CD14-positive monocyte (primary cell): ENCODE measurements at regions not wholly inside any gene's neighbourhood (a gene's known extent, or its start where the extent isn't known, plus 50 kb on each side); places are given as distances from the start of the nearest gene placed in this dataset.
A peak's percentile ranks its signal among the peaks of the same experiment; 100 is the strongest.

Source experiments
- DNase-seq, 3 donors: peaks; one replicate each; pipeline ENCODE4 v3.0.0-alpha.2; 2011 to 2022
- H2AFZ ChIP-seq: 2 replicates; pipeline ENCODE4 v1.6.0; 2012; ENCODE audit warnings: mild to moderate bottlenecking, low read depth, low read length, inconsistent platforms; ENCODE audit not compliant: insufficient read depth, poor library complexity, severe bottlenecking
- H3K27ac ChIP-seq, 2 donors: 1 replicate in 1 of 2; 2 replicates in 1 of 2; pipeline ENCODE4 v1.5.1; 2012 to 2013; ENCODE audit warnings: low read length in 2 of 2, control low read depth in 1 of 2, inconsistent platforms in 1 of 2, low read depth in 1 of 2, mild to moderate bottlenecking in 1 of 2
- H3K27me3 ChIP-seq, 2 donors: one replicate each; pipeline versions ENCODE4 v1.6.0 to v1.6.1; 2011 to 2013; ENCODE audit warnings: low read length in 2 of 2; ENCODE audit not compliant: control insufficient read depth in 2 of 2, insufficient read depth in 2 of 2
- H3K36me3 ChIP-seq, 2 donors: replicated peaks in 1 of 2; 1 replicate in 1 of 2; 2 replicates in 1 of 2; pipeline versions ENCODE4 v1.5.1 to v1.6.1; 2012 to 2013; ENCODE audit warnings: low read length in 2 of 2, control low read depth in 1 of 2, inconsistent platforms in 1 of 2, mild to moderate bottlenecking in 1 of 2; ENCODE audit not compliant: insufficient read depth in 2 of 2, control insufficient read depth in 1 of 2
- H3K4me1 ChIP-seq, 2 donors: 1 replicate in 1 of 2; 2 replicates in 1 of 2; pipeline versions ENCODE4 v1.5.1 to v1.6.1; 2012 to 2013; ENCODE audit warnings: low read length in 2 of 2, control low read depth in 1 of 2, inconsistent platforms in 1 of 2, mild to moderate bottlenecking in 1 of 2, moderate library complexity in 1 of 2; ENCODE audit not compliant: insufficient read depth in 2 of 2, control insufficient read depth in 1 of 2
- H3K4me2 ChIP-seq: replicated peaks from 2 replicates; pipeline ENCODE3; 2012; ENCODE audit warnings: low read length, moderate library complexity, mild to moderate bottlenecking; ENCODE audit not compliant: poor library complexity, severe bottlenecking; ENCODE audit errors: extremely low read depth
- H3K4me3 ChIP-seq, 3 experiments: fragments of 200-600 bp in 1 of 3; sonication (generic) in 1 of 3; replicated peaks in 1 of 3; 1 replicate in 2 of 3; 2 replicates in 1 of 3; pipeline ENCODE4 v1.5.1; 2011 to 2013; ENCODE audit warnings: low read length in 3 of 3, mild to moderate bottlenecking in 3 of 3, control low read depth in 2 of 3, low read depth in 2 of 3, inconsistent platforms in 1 of 3, moderate library complexity in 1 of 3
- H3K79me2 ChIP-seq: 2 replicates; pipeline ENCODE4 v1.6.0; 2012; ENCODE audit warnings: mild to moderate bottlenecking, control low read depth, inconsistent platforms, low read length, moderate library complexity; ENCODE audit not compliant: insufficient read depth
- H3K9ac ChIP-seq: 2 replicates; pipeline ENCODE4 v1.6.0; 2017; ENCODE audit warnings: low read length, mild to moderate bottlenecking; ENCODE audit not compliant: insufficient read depth, poor library complexity, severe bottlenecking
- H3K9me3 ChIP-seq, 2 donors: replicated peaks in 1 of 2; 1 replicate in 1 of 2; 2 replicates in 1 of 2; pipeline versions ENCODE4 v1.5.1 to v1.6.1; 2012 to 2013; ENCODE audit warnings: low read length in 2 of 2, control low read depth in 1 of 2; ENCODE audit not compliant: control insufficient read depth in 1 of 2, insufficient read depth in 1 of 2
- H4K20me1 ChIP-seq: 2 replicates; pipeline ENCODE4 v1.6.0; 2012; ENCODE audit warnings: mild to moderate bottlenecking, low read length, control low read depth, moderate library complexity; ENCODE audit not compliant: insufficient read depth
- H3K27ac Mint-ChIP-seq, 7 donors: one replicate each; pipeline ENCODE4 v1.8.0; 2020; ENCODE audit warnings: mild to moderate bottlenecking in 7 of 7, mixed read lengths in 7 of 7, moderate library complexity in 6 of 7, inconsistent platforms in 2 of 7
- H3K27me3 Mint-ChIP-seq, 3 donors: one replicate each; pipeline ENCODE4 v1.8.0; 2021 to 2022; ENCODE audit warnings: low read depth in 3 of 3, mild to moderate bottlenecking in 3 of 3, mixed read lengths in 3 of 3, moderate library complexity in 3 of 3, inconsistent platforms in 1 of 3
- H3K36me3 Mint-ChIP-seq, 2 donors: one replicate each; pipeline ENCODE4 v1.8.0; 2020; ENCODE audit warnings: mixed read lengths in 2 of 2, inconsistent platforms in 1 of 2, mild to moderate bottlenecking in 1 of 2
- H3K4me1 Mint-ChIP-seq: one replicate; pipeline ENCODE4 v1.8.0; 2020; ENCODE audit warnings: mild to moderate bottlenecking, mixed read lengths
- H3K4me3 Mint-ChIP-seq, 2 donors: one replicate each; pipeline ENCODE4 v1.8.0; 2020; ENCODE audit warnings: mild to moderate bottlenecking in 2 of 2, mixed read lengths in 2 of 2, moderate library complexity in 1 of 2
- H3K9me3 Mint-ChIP-seq, 7 donors: one replicate each; pipeline ENCODE4 v1.8.0; 2020 to 2022; ENCODE audit warnings: mixed read lengths in 7 of 7, mild to moderate bottlenecking in 6 of 7, moderate library complexity in 6 of 7, inconsistent platforms in 2 of 7
- CTCF ChIP-seq: fragments of 200-600 bp; IDR thresholded peaks from one replicate; pipeline ENCODE4 v1.8.0; 2022; ENCODE audit warnings: antibody characterized with exemption, mild to moderate bottlenecking
- WGBS: methylation state at CpG from one replicate; pipeline ENCODE4 v1.1.5; 2013; ENCODE audit warnings: missing lambda C conversion rate; ENCODE audit not compliant: insufficient coverage; 5-methylcytosine and 5-hydroxymethylcytosine counted together
- intact Hi-C, 2 donors: fragments of 100-400 bp; cut with micrococcal nuclease; formaldehyde crosslinking; loops; one replicate each; pipeline versions ENCODE4 v1.15.0 to v1.15.1; 2023

GRCh38 chr10:124291001-124291701 lies 127.6 kb downstream of the OAT start:
- Histone ChIP-seq H3K9ac (peak overlapping the region; percentile 71), H3K27me3 (no peaks in the 10 kb centered on the region), H3K4me1 (peaks cover 64 to 69% of the 10 kb centered on the region in 2 donors), H3K9me3 (no peaks in the 10 kb centered on the region), H3K4me3 (no peak overlapping the region), H3K27ac (peak overlapping the region; percentile 95 to 97), H3K4me2 (peak overlapping the region; percentile 12), H2AFZ (peak overlapping the region; percentile 17), H3K79me2 (peaks cover 6% of the 10 kb centered on the region), H4K20me1 (no peaks in the 10 kb centered on the region), H3K36me3 (no peaks in the 10 kb centered on the region)
- peaks cover 76% of the 10 kb centered on the region for H3K4me1 Mint-ChIP-seq
- peak; percentile 88 to 94 (median 92) for DNase-seq
- peaks cover 0 to 2% of the 10 kb centered on the region in 2 donors for H3K36me3 Mint-ChIP-seq
- intact Hi-C loops = loop anchor here in 1 of 2 donors (2.0 to 10.0 kb wide), 4 partner anchors 16 to 294 kb away; no protein-coding TSS in a partner anchor
- H3K9me3 Mint-ChIP-seq = no peaks in the 10 kb centered on the region
- peak overlapping the region in 1 of 2 donors; percentile 26 for H3K4me3 Mint-ChIP-seq
- TF ChIP-seq CTCF = no peak
- H3K27ac Mint-ChIP-seq = peak overlapping the region; percentile 98 to 99 (median 99)
- H3K27me3 Mint-ChIP-seq = peaks cover 0 to 12% (median 1%) of the 10 kb centered on the region in 3 donors
- 0% methylated on average over 5 of the region's 14 CpGs for WGBS

- H3K36me3 Mint-ChIP-seq = peaks cover 0 to 2% of the 10 kb centered on the region in 2 donors
- peak overlapping the region; percentile 98 to 99 (median 99) for H3K27ac Mint-ChIP-seq
- H2AFZ ChIP-seq = peak overlapping the region; percentile 0
These were observed 128.6 kb downstream of the OAT start for GRCh38 chr10:124289851-124290795.

More at GRCh38 chr10:124289851-124290795, 128.6 kb downstream of the OAT start:
- Histone ChIP-seq H3K4me3 (peak overlapping the region in 1 of 3 experiments; percentile 9), H3K36me3 (no peaks in the 10 kb centered on the region), H3K27me3 (no peaks in the 10 kb centered on the region), H3K9ac (peak overlapping the region; percentile 71), H4K20me1 (no peaks in the 10 kb centered on the region), H3K4me1 (peaks cover 74 to 80% of the 10 kb centered on the region in 2 donors), H3K79me2 (peaks cover 6% of the 10 kb centered on the region), H3K27ac (peak overlapping the region; percentile 95 to 97), H3K4me2 (peak overlapping the region; percentile 12), H3K9me3 (no peaks in the 10 kb centered on the region)
- Mint-ChIP-seq H3K4me3 (peak overlapping the region in 1 of 2 donors; percentile 69), H3K27me3 (peaks cover 0 to 12% (median 1%) of the 10 kb centered on the region in 3 donors), H3K9me3 (peaks cover 0 to 2% (median 0%) of the 10 kb centered on the region in 7 donors), H3K4me1 (peaks cover 80% of the 10 kb centered on the region)
- DNase-seq = peak; percentile 90 to 96 (median 92)
- intact Hi-C loops = loop anchor here in 1 of 2 donors (2.0 to 10.0 kb wide), 4 partner anchors 17 to 293 kb away; no protein-coding TSS in a partner anchor
- WGBS = 25% methylated on average over 11 of the region's 18 CpGs
- no peak for TF ChIP-seq CTCF
